HEK293T (cell line): ENCODE measurements at regions not wholly inside any gene's neighbourhood (a gene's known extent, or its start where the extent isn't known, plus 50 kb on each side); places are given as distances from the start of the nearest gene placed in this dataset.

Experiments
- CTCF ChIA-PET: fragments of 350-600 bp; formaldehyde crosslinking; extraction: SDS; loops from one replicate; lab custom pipeline; 2021; ENCODE audit warnings: antibody characterized with exemption, inconsistent platforms; lab: Yijun Ruan, JAX
- POLR2A ChIA-PET: fragments of 350-600 bp; formaldehyde crosslinking; extraction: SDS; loops from one replicate; lab custom pipeline; 2020; ENCODE audit warnings: antibody characterized with exemption, inconsistent platforms; lab: Yijun Ruan, JAX
- DNase-seq: peaks from one replicate; pipeline ENCODE4 v3.0.0; 2012; ENCODE audit warnings: mixed read lengths; ENCODE audit errors: extremely low spot score
- ARNT ChIP-seq: fragments of 450-650 bp; IDR thresholded peaks from 2 replicates; pipeline ENCODE4 v1.6.1; 2017; ENCODE audit warnings: mild to moderate bottlenecking
- BHLHE40 ChIP-seq: fragments of 450-650 bp; IDR thresholded peaks from 2 replicates; pipeline ENCODE4 v1.6.1; 2016; ENCODE audit warnings: mild to moderate bottlenecking, moderate library complexity, borderline replicate concordance
- CTBP1 ChIP-seq: fragments of 450-650 bp; IDR thresholded peaks from 2 replicates; pipeline ENCODE4 v1.6.1; 2016; ENCODE audit warnings: borderline replicate concordance
- ELF4 ChIP-seq: fragments of 450-650 bp; IDR thresholded peaks from 2 replicates; pipeline ENCODE4 v1.6.1; 2017; ENCODE audit warnings: antibody characterized with exemption
- FOXA1 ChIP-seq: fragments of 450-650 bp; IDR thresholded peaks from 2 replicates; pipeline ENCODE4 v1.6.1; 2016; ENCODE audit warnings: mild to moderate bottlenecking
- FOXK2 ChIP-seq: fragments of 450-650 bp; IDR thresholded peaks from 2 replicates; pipeline ENCODE4 v1.6.1; 2016; ENCODE audit warnings: mild to moderate bottlenecking
- FOXM1 ChIP-seq: fragments of 450-650 bp; IDR thresholded peaks from 2 replicates; pipeline ENCODE4 v1.6.1; 2017; ENCODE audit warnings: mild to moderate bottlenecking, borderline replicate concordance
- HDGF ChIP-seq: fragments of 450-650 bp; IDR thresholded peaks from 2 replicates; pipeline ENCODE4 v1.6.1; 2017; ENCODE audit warnings: antibody characterized with exemption, borderline replicate concordance
- L3MBTL2 ChIP-seq: fragments of 450-650 bp; conservative IDR thresholded peaks from 2 replicates; pipeline ENCODE4 v1.6.1; 2016; ENCODE audit warnings: mild to moderate bottlenecking
- LEF1 ChIP-seq: fragments of 450-650 bp; IDR thresholded peaks from 2 replicates; pipeline ENCODE4 v1.6.1; 2017; ENCODE audit warnings: mild to moderate bottlenecking, borderline replicate concordance
- NFRKB ChIP-seq: fragments of 450-650 bp; IDR thresholded peaks from 2 replicates; pipeline ENCODE4 v1.6.1; 2016; ENCODE audit warnings: mild to moderate bottlenecking, moderate library complexity
- SP1 ChIP-seq: fragments of 450-650 bp; IDR thresholded peaks from 2 replicates; pipeline ENCODE4 v1.6.1; 2017
- SUZ12 ChIP-seq: fragments of 450-650 bp; IDR thresholded peaks from 2 replicates; pipeline ENCODE4 v1.6.1; 2016; ENCODE audit warnings: mild to moderate bottlenecking
- TARDBP ChIP-seq: fragments of 450-650 bp; IDR thresholded peaks from 2 replicates; pipeline ENCODE4 v1.6.1; 2016
- ZNF384 ChIP-seq: fragments of 450-650 bp; IDR thresholded peaks from 2 replicates; pipeline ENCODE4 v1.6.1; 2016
- TF ChIP-seq, protein P1 (sequence below): fragments of 450-650 bp; IDR thresholded peaks from 2 replicates; pipeline ENCODE4 v1.6.1; 2016

- TF ChIP-seq TARDBP (no peak), ELF4 (no peak), CTBP1 (no peak), NFRKB (no peak), ARNT (no peak), ZNF384 (no peak), LEF1 (no peak), FOXA1 (no peak), FOXM1 (no peak), FOXK2 (no peak), SP1 (no peak), BHLHE40 (no peak), HDGF (no peak), L3MBTL2 (no peak), SUZ12 (no peak)
- TF ChIP-seq, protein P1, sequence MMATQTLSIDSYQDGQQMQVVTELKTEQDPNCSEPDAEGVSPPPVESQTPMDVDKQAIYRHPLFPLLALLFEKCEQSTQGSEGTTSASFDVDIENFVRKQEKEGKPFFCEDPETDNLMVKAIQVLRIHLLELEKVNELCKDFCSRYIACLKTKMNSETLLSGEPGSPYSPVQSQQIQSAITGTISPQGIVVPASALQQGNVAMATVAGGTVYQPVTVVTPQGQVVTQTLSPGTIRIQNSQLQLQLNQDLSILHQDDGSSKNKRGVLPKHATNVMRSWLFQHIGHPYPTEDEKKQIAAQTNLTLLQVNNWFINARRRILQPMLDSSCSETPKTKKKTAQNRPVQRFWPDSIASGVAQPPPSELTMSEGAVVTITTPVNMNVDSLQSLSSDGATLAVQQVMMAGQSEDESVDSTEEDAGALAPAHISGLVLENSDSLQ = no peak
- DNase-seq = no peak
- CTCF ChIA-PET = no interaction called here
- POLR2A ChIA-PET = no interaction called here
Observed at GRCh38 chr22:49721211-49721763, 106.4 kb downstream of the BRD1 start.

GRCh38 chr22:49720279-49720959 is 107.3 kb downstream of the BRD1 start:
- ChIA-PET CTCF (no interaction called here), POLR2A (no interaction called here)
- DNase-seq = no peak
- TF ChIP-seq ARNT = no peak
- no peak for TF ChIP-seq LEF1
- TF ChIP-seq CTBP1 = no peak
- no peak for TF ChIP-seq ELF4
- TF ChIP-seq SP1 = no peak
- TF ChIP-seq SUZ12 = no peak
- TF ChIP-seq FOXK2 = no peak
- no peak for TF ChIP-seq ZNF384
- TF ChIP-seq, protein P1 = no peak

DNA sequence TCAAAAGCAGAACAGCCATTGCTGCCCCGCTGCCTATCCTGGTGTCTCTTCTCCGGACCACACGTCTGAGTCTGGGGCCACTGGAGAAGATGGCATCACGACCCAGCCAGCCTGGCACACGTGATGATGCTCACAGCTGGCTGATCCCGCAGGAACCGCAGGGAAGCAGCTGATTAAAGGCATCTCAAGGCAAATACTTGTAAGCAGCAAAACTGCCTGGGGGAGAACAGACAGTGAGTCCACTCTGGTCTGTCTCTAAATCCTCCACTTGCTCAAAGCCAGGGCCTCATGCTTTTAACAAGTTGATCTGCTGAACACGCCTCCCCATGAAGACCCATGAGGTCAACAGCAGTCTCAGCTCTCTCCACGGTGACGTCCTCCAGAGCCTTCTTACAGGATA is 108.6 kb downstream of the BRD1 start:
- ChIA-PET POLR2A (no interaction called here), CTCF (no interaction called here)
- no peak for DNase-seq
- no peak for TF ChIP-seq FOXA1

DNA sequence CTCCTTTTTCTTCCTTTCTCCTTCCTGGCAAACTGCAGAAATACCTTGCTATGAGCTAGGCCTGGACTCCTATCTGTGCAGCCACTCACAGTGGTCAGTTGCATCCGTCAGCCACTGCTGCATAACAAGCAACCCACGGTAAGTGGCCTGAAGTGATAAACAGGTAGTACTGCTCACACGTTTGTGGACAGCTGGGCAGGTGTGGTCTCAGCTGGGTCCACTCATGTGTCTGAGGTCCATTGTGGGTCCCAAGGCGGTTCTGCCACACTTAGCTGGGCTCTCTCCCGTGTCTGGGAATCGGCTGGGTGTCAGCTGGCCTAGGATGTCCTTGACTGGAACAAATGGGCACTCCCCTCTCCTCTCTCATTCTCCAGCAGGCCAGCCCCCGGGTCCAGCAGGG is 109.3 kb downstream of the BRD1 start:
- CTCF ChIA-PET = no interaction called here
- TF ChIP-seq HDGF = no peak
- TF ChIP-seq BHLHE40 = no peak
- no peak for TF ChIP-seq FOXM1
- TF ChIP-seq ZNF384 = no peak
- no peak for TF ChIP-seq ELF4
- no peak for TF ChIP-seq FOXA1
- no peak for TF ChIP-seq LEF1
- no peak for DNase-seq
- POLR2A ChIA-PET = no interaction called here

- ChIA-PET CTCF (no interaction called here), POLR2A (no interaction called here)
- TF ChIP-seq TARDBP (no peak), HDGF (no peak), FOXK2 (no peak), FOXM1 (no peak), BHLHE40 (no peak), SP1 (no peak), CTBP1 (no peak), ZNF384 (no peak), ARNT (no peak), SUZ12 (no peak), ELF4 (no peak), L3MBTL2 (no peak), NFRKB (no peak), FOXA1 (no peak), LEF1 (no peak)
- TF ChIP-seq, protein P1 = no peak
- no peak for DNase-seq
Observed at GRCh38 chr22:49717322-49717919, 110.3 kb downstream of the BRD1 start.

DNA sequence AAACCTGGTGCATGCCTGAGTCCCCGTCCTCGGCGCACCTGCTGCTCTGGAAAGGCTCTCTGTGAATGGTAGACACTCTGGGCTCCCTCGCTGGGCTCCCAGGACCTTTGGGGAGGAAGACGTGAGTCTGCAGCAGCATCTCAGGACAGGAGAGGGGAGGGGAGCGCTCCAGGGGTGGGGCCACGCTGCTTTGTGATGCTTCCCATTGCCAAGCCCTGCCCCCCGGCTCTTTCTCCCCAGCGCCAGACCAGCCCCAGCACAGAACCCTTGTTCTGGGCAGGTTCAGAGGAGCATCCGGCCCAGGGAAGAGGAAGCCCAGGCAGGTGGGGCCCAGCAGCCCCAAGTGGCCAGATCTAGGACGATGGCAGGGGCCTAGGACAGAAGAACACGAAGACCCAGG is 111.2 kb downstream of the BRD1 start:
- DNase-seq = no peak
- TF ChIP-seq ZNF384 (no peak), L3MBTL2 (no peak), HDGF (no peak), SUZ12 (no peak), BHLHE40 (no peak), CTBP1 (no peak), SP1 (no peak), TARDBP (no peak)
- CTCF ChIA-PET = no interaction called here
- POLR2A ChIA-PET = no interaction called here

- TF ChIP-seq ZNF384 (no peak), TARDBP (no peak), FOXK2 (no peak), L3MBTL2 (no peak), ELF4 (no peak), FOXA1 (no peak), CTBP1 (no peak)
- CTCF ChIA-PET = no interaction called here
- POLR2A ChIA-PET = no interaction called here
- no peak for DNase-seq
Observed at GRCh38 chr22:49715450-49715849, 112.2 kb downstream of the BRD1 start.
